K562 (cell line): ENCODE measurements at regions not wholly inside any gene's neighbourhood (a gene's known extent, or its start where the extent isn't known, plus 50 kb on each side); places are given as distances from the start of the nearest gene placed in this dataset.
"Not testable (repeated sequence)": the region's sequence is repeated elsewhere in the genome, so short reads cannot be mapped to it uniquely, and the experiment has no call there.

Source experiments
- CBX3 ChIP-seq, 2 experiments: IDR thresholded peaks; 1 replicate in 1 of 2; 2 replicates in 1 of 2; pipeline ENCODE4 v1.6.1; 2012; ENCODE audit warnings: inconsistent platforms in 2 of 2, low read length in 2 of 2, borderline replicate concordance in 1 of 2, control low read depth in 1 of 2
- CHD4 ChIP-seq: fragments of 200-600 bp; sonication (generic); IDR thresholded peaks from 3 replicates; pipeline ENCODE4 v1.6.1; 2012; ENCODE audit warnings: low read depth, mild to moderate bottlenecking, mixed read lengths, low read length, inconsistent platforms; ENCODE audit not compliant: insufficient read depth, insufficient replicate concordance, poor library complexity, severe bottlenecking
- EP300 ChIP-seq: IDR thresholded peaks from 2 replicates; pipeline ENCODE4 v1.6.1; 2012; ENCODE audit warnings: low read length, improper control_type of control experiment
- POLR2A ChIP-seq: fragments of 450-650 bp; conservative IDR thresholded peaks from 2 replicates; pipeline ENCODE4 v1.6.1; 2016
- TF ChIP-seq, protein P1 (sequence below), 3 experiments: IDR thresholded peaks in 2 of 3; conservative IDR thresholded peaks in 1 of 3; 2 replicates each; pipeline ENCODE4 v1.5.1; 2011 to 2012; ENCODE audit warnings: low read length in 3 of 3, mild to moderate bottlenecking in 3 of 3, control low read depth in 2 of 3, improper control_type of control experiment in 1 of 3, inconsistent platforms in 1 of 3, low read depth in 1 of 3, mixed read lengths in 1 of 3, moderate library complexity in 1 of 3; ENCODE audit not compliant: insufficient read depth in 2 of 3

DNA sequence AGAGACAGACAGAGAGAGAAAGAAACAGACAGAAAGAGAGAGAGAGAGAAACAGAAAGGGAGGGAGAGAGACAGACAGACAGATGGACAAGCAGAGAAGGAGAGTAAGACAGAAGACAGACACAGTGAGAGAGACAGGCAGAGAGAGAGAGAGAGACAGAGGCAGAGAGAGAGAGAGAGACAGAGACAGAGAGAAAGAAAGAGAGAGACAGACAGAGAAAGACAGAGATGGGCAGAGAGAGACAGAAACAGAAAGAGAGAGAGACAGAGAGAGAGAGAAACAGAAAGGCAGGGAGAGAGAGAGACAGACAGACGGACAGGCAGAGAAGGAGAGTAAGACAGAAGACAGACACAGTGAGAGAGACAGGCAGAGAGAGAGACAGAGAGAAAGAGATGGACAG is 754.3 kb upstream of the DEFB115 start:
- TF ChIP-seq, protein P1, sequence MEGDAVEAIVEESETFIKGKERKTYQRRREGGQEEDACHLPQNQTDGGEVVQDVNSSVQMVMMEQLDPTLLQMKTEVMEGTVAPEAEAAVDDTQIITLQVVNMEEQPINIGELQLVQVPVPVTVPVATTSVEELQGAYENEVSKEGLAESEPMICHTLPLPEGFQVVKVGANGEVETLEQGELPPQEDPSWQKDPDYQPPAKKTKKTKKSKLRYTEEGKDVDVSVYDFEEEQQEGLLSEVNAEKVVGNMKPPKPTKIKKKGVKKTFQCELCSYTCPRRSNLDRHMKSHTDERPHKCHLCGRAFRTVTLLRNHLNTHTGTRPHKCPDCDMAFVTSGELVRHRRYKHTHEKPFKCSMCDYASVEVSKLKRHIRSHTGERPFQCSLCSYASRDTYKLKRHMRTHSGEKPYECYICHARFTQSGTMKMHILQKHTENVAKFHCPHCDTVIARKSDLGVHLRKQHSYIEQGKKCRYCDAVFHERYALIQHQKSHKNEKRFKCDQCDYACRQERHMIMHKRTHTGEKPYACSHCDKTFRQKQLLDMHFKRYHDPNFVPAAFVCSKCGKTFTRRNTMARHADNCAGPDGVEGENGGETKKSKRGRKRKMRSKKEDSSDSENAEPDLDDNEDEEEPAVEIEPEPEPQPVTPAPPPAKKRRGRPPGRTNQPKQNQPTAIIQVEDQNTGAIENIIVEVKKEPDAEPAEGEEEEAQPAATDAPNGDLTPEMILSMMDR (IDR thresholded peaks at IDR 0.05 in 2 of 3, conservative IDR thresholded peaks at IDR 0.05 in 1 of 3; ENCODE audit: insufficient read depth in 2 of 3, low read depth in 1 of 3, low read length in 3 of 3) = not testable (repeated sequence)
- TF ChIP-seq CBX3 (IDR thresholded peaks at IDR 0.05; ENCODE audit: borderline replicate concordance in 1 of 2, low read length in 2 of 2); CHD4; POLR2A; EP300: not testable (repeated sequence)
